H9 (cell line): ENCODE measurements at regions not wholly inside any gene's neighbourhood (a gene's known extent, or its start where the extent isn't known, plus 50 kb on each side); places are given as distances from the start of the nearest gene placed in this dataset.

Source experiments
- DNase-seq: peaks from one replicate; pipeline ENCODE4 v3.0.0-alpha.2; 2017
- H2AFZ ChIP-seq: one replicate; pipeline ENCODE4 v1.6.1; 2013; ENCODE audit warnings: mild to moderate bottlenecking, low read length, control low read depth, moderate library complexity
- H2AK5ac ChIP-seq: 2 replicates; pipeline ENCODE4 v1.6.1; 2013; ENCODE audit warnings: low read length, control low read depth, mixed read lengths; ENCODE audit not compliant: insufficient read length
- H2BK120ac ChIP-seq: one replicate; pipeline ENCODE4 v1.6.1; 2013; ENCODE audit warnings: low read depth, mild to moderate bottlenecking, low read length, control low read depth, inconsistent platforms; ENCODE audit not compliant: poor library complexity, severe bottlenecking
- H2BK12ac ChIP-seq: 2 replicates; pipeline ENCODE4 v1.6.1; 2013; ENCODE audit warnings: low read length, control low read depth, mixed read lengths, low read depth; ENCODE audit not compliant: insufficient read length
- H2BK15ac ChIP-seq: 2 replicates; pipeline ENCODE4 v1.6.1; 2013; ENCODE audit warnings: low read depth, low read length, control low read depth
- H2BK20ac ChIP-seq: one replicate; pipeline ENCODE4 v1.6.1; 2013; ENCODE audit warnings: low read depth, mild to moderate bottlenecking, low read length, control low read depth, inconsistent platforms; ENCODE audit not compliant: poor library complexity, severe bottlenecking
- H2BK5ac ChIP-seq: 2 replicates; pipeline ENCODE4 v1.6.1; 2013; ENCODE audit warnings: low read length, control low read depth, mixed read lengths; ENCODE audit not compliant: insufficient read length
- H3K14ac ChIP-seq: 2 replicates; pipeline ENCODE4 v1.6.1; 2013; ENCODE audit warnings: low read length, control low read depth; ENCODE audit not compliant: insufficient read depth
- H3K18ac ChIP-seq: 2 replicates; pipeline ENCODE4 v1.6.1; 2013; ENCODE audit warnings: low read depth, mild to moderate bottlenecking, mixed read lengths, low read length, control low read depth; ENCODE audit not compliant: insufficient read length
- H3K23ac ChIP-seq: 2 replicates; pipeline ENCODE4 v1.6.1; 2013; ENCODE audit warnings: low read length, control low read depth, mixed read lengths, low read depth; ENCODE audit not compliant: insufficient read length
- H3K23me2 ChIP-seq: 2 replicates; pipeline ENCODE4 v1.6.1; 2013; ENCODE audit warnings: low read depth, mild to moderate bottlenecking, mixed read lengths, low read length, control low read depth; ENCODE audit not compliant: insufficient read length, poor library complexity, severe bottlenecking
- H3K27ac ChIP-seq: 2 replicates; pipeline ENCODE4 v1.5.1; 2013; ENCODE audit warnings: low read length, control low read depth, mixed read lengths, low read depth; ENCODE audit not compliant: insufficient read length
- H3K27me3 ChIP-seq: 2 replicates; pipeline ENCODE4 v1.6.1; 2013; ENCODE audit warnings: low read length, control low read depth, inconsistent platforms; ENCODE audit not compliant: insufficient read depth
- H3K4ac ChIP-seq: 2 replicates; pipeline ENCODE4 v1.6.1; 2013; ENCODE audit warnings: low read depth, mild to moderate bottlenecking, control low read depth, inconsistent platforms, low read length, moderate library complexity
- H3K4me1 ChIP-seq: 2 replicates; pipeline ENCODE4 v1.6.1; 2013; ENCODE audit warnings: low read length, control low read depth, inconsistent platforms; ENCODE audit not compliant: insufficient read depth
- H3K4me2 ChIP-seq: 2 replicates; pipeline ENCODE4 v1.6.1; 2013; ENCODE audit warnings: low read length, control low read depth, mixed read lengths; ENCODE audit not compliant: insufficient read length, insufficient read depth
- H3K56ac ChIP-seq: 2 replicates; pipeline ENCODE4 v1.6.1; 2013; ENCODE audit warnings: low read depth, mild to moderate bottlenecking, mixed read lengths, low read length, control low read depth; ENCODE audit not compliant: insufficient read length
- H3K79me1 ChIP-seq: 2 replicates; pipeline ENCODE4 v1.6.1; 2013; ENCODE audit warnings: low read depth, mild to moderate bottlenecking, moderate library complexity, low read length, control low read depth, inconsistent platforms; ENCODE audit not compliant: insufficient read depth, poor library complexity, severe bottlenecking
- H3K79me2 ChIP-seq: 2 replicates; pipeline ENCODE4 v1.6.1; 2013; ENCODE audit warnings: low read length, control low read depth, inconsistent platforms; ENCODE audit not compliant: insufficient read depth
- H3K9ac ChIP-seq: 2 replicates; pipeline ENCODE4 v1.6.1; 2013; ENCODE audit warnings: low read length, control low read depth, mixed read lengths; ENCODE audit not compliant: insufficient read length; ENCODE audit errors: extremely low read depth
- H3K9me3 ChIP-seq: one replicate; pipeline ENCODE4 v1.6.1; 2013; ENCODE audit warnings: low read depth, low read length, inconsistent platforms; ENCODE audit not compliant: control insufficient read depth
- H3T11ph ChIP-seq: one replicate; pipeline ENCODE4 v1.6.1; 2013; ENCODE audit warnings: mild to moderate bottlenecking, low read length, control low read depth, inconsistent platforms
- H4K20me1 ChIP-seq: one replicate; pipeline ENCODE4 v1.6.1; 2013; ENCODE audit not compliant: control insufficient read depth, insufficient read length, insufficient read depth
- H4K5ac ChIP-seq: 2 replicates; pipeline ENCODE4 v1.6.1; 2013; ENCODE audit warnings: low read depth, mild to moderate bottlenecking, mixed read lengths, low read length, control low read depth; ENCODE audit not compliant: insufficient read length
- H4K8ac ChIP-seq: replicated peaks from 2 replicates; pipeline ENCODE4 v1.6.1; 2013; ENCODE audit warnings: low read length, control low read depth, mixed read lengths, low read depth; ENCODE audit not compliant: insufficient read length
- H4K91ac ChIP-seq: 2 replicates; pipeline ENCODE4 v1.6.1; 2013; ENCODE audit warnings: low read depth, mild to moderate bottlenecking, moderate library complexity, mixed read lengths, low read length, control low read depth; ENCODE audit not compliant: insufficient read length
- H3K27ac Mint-ChIP-seq, 3 experiments: 2 replicates in 2 of 3; 3 replicates in 1 of 3; pipeline ENCODE4 v1.8.0; 2020 to 2021; ENCODE audit warnings: mixed read lengths in 3 of 3, mild to moderate bottlenecking in 1 of 3, moderate library complexity in 1 of 3
- H3K27me3 Mint-ChIP-seq: 2 replicates; pipeline ENCODE4 v1.8.0; 2021; ENCODE audit warnings: low read depth, mild to moderate bottlenecking, moderate library complexity, mixed read lengths
- H3K36me3 Mint-ChIP-seq, 3 experiments: 2 replicates in 2 of 3; 3 replicates in 1 of 3; pipeline ENCODE4 v1.8.0; 2020 to 2021; ENCODE audit warnings: low read depth in 3 of 3, mixed read lengths in 3 of 3; ENCODE audit not compliant: insufficient read depth in 1 of 3
- H3K4me1 Mint-ChIP-seq, 2 experiments: 2 replicates each; pipeline ENCODE4 v1.8.0; 2020; ENCODE audit warnings: mixed read lengths in 2 of 2
- H3K4me3 Mint-ChIP-seq, 2 experiments: 2 replicates in 1 of 2; 3 replicates in 1 of 2; pipeline ENCODE4 v1.8.0; 2020 to 2021; ENCODE audit warnings: mild to moderate bottlenecking in 2 of 2, mixed read lengths in 2 of 2, moderate library complexity in 1 of 2
- H3K9me3 Mint-ChIP-seq, 2 experiments: 2 replicates in 1 of 2; 3 replicates in 1 of 2; pipeline ENCODE4 v1.8.0; 2020; ENCODE audit warnings: mild to moderate bottlenecking in 2 of 2, mixed read lengths in 2 of 2, moderate library complexity in 1 of 2
- WGBS: extraction: QIAGEN DNeasy Blood & Tissue Kit; methylation state at CpG from one replicate; pipeline ENCODE4 v1.1.7; 2013; ENCODE audit warnings: missing lambda C conversion rate, low lambda C conversion rate, mixed read lengths; ENCODE audit not compliant: insufficient read length; ENCODE audit errors: extremely low coverage; 5-methylcytosine and 5-hydroxymethylcytosine counted together
- TF ChIP-seq, protein P1 (sequence below): fragments of 200-600 bp; sonication (generic); conservative IDR thresholded peaks from 3 replicates; pipeline ENCODE4 v1.8.0; 2021; ENCODE audit warnings: antibody characterized with exemption, mild to moderate bottlenecking

DNA sequence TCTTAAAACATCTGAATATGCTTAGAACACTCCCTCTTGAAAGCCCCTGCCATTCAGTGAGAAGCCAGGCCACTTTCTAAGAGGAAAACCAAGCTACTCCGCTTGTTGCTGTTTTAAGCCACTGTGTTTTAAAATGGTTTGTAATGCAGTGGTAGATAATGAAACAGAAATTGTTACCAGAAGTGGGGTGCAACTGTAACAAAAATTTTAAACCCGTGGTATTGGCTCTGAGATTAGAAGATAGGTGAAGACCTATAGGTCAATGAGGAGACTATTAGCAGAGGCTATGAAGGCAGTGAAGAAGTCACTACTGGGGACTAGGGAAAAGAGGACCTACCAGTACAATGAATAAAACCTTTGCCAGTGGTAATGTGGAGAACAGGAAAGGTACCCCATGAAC is 266.5 kb downstream of the IRF8 start:
- Mint-ChIP-seq H3K27ac (no peak overlapping the region), H3K36me3 (peaks cover 0 to 5% (median 4%) of the 10 kb centered on the region in 3 experiments; a peak in 4 of 7 replicates), H3K27me3 (peaks cover 42% of the 10 kb centered on the region), H3K9me3 (peaks cover 17 to 25% of the 10 kb centered on the region in 2 experiments), H3K4me3 (no peak overlapping the region), H3K4me1 (no peaks in the 10 kb centered on the region)
- H3K4me2 ChIP-seq, result no peak overlapping the region
- no peak overlapping the region for H2AK5ac ChIP-seq
- H2BK12ac ChIP-seq, result no peak overlapping the region
- TF ChIP-seq, protein P1, sequence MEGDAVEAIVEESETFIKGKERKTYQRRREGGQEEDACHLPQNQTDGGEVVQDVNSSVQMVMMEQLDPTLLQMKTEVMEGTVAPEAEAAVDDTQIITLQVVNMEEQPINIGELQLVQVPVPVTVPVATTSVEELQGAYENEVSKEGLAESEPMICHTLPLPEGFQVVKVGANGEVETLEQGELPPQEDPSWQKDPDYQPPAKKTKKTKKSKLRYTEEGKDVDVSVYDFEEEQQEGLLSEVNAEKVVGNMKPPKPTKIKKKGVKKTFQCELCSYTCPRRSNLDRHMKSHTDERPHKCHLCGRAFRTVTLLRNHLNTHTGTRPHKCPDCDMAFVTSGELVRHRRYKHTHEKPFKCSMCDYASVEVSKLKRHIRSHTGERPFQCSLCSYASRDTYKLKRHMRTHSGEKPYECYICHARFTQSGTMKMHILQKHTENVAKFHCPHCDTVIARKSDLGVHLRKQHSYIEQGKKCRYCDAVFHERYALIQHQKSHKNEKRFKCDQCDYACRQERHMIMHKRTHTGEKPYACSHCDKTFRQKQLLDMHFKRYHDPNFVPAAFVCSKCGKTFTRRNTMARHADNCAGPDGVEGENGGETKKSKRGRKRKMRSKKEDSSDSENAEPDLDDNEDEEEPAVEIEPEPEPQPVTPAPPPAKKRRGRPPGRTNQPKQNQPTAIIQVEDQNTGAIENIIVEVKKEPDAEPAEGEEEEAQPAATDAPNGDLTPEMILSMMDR, result no peak
- no peaks in the 10 kb centered on the region for H3K23me2 ChIP-seq
- no peak overlapping the region for H3K56ac ChIP-seq
- H4K20me1 ChIP-seq, result no peaks in the 10 kb centered on the region
- DNase-seq, result no peak
- H3K27me3 ChIP-seq, result no peaks in the 10 kb centered on the region
- no peaks in the 10 kb centered on the region for H3K79me2 ChIP-seq
- no peak overlapping the region for H3K4ac ChIP-seq
- no peak overlapping the region for H4K8ac ChIP-seq
- H3K79me1 ChIP-seq, result no peaks in the 10 kb centered on the region
- no peak overlapping the region for H4K5ac ChIP-seq
- H3T11ph ChIP-seq, result no peak overlapping the region
- H3K14ac ChIP-seq, result no peak overlapping the region
- H4K91ac ChIP-seq, result no peak overlapping the region
- no peaks in the 10 kb centered on the region for H3K4me1 ChIP-seq
- H3K27ac ChIP-seq, result no peak overlapping the region
- H3K23ac ChIP-seq, result no peak overlapping the region
- no peak overlapping the region for H3K18ac ChIP-seq
- H2BK5ac ChIP-seq, result no peak overlapping the region
- no CpG with 5 or more reads among the region's 2 CpGs for WGBS
- peaks cover 8% of the 10 kb centered on the region for H3K9me3 ChIP-seq
- no peak overlapping the region for H3K9ac ChIP-seq
- no peak overlapping the region for H2BK15ac ChIP-seq
- no peak overlapping the region for H2BK120ac ChIP-seq
- H2BK20ac ChIP-seq, result no peak overlapping the region
- no peak overlapping the region for H2AFZ ChIP-seq
